ENCODE measurements at regions not wholly inside any gene's neighbourhood (a gene's known extent, or its start where the extent isn't known, plus 50 kb on each side); places are given as distances from the start of the nearest gene placed in this dataset.

DNA sequence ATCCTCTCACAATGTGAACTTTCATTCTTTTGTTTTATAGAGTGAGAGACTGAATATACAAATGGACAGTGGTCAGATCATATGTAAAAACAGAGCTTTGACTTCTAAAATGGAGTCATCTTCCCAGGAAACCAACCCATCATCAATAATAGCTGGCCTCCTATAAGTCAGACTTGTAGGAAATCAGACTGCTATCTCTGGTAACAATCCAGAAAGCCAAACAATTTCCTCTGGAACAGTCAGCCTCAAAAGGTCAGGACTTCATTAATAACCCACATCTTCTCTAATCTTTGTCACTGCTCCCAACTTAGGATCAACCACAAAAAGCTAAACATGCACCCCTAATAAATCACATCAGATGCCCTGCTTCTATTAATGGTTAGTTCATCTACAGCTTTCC lies 227.9 kb upstream of the G2E3 start:
- no peak for DNase-seq (ENCODE audit: low read depth)
- TF ChIP-seq, protein P1, sequence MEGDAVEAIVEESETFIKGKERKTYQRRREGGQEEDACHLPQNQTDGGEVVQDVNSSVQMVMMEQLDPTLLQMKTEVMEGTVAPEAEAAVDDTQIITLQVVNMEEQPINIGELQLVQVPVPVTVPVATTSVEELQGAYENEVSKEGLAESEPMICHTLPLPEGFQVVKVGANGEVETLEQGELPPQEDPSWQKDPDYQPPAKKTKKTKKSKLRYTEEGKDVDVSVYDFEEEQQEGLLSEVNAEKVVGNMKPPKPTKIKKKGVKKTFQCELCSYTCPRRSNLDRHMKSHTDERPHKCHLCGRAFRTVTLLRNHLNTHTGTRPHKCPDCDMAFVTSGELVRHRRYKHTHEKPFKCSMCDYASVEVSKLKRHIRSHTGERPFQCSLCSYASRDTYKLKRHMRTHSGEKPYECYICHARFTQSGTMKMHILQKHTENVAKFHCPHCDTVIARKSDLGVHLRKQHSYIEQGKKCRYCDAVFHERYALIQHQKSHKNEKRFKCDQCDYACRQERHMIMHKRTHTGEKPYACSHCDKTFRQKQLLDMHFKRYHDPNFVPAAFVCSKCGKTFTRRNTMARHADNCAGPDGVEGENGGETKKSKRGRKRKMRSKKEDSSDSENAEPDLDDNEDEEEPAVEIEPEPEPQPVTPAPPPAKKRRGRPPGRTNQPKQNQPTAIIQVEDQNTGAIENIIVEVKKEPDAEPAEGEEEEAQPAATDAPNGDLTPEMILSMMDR (conservative IDR thresholded peaks at IDR 0.05; ENCODE audit: low read length): no peak
- no peak overlapping the region for H3K4me3 ChIP-seq (ENCODE audit: low read length)

DNA sequence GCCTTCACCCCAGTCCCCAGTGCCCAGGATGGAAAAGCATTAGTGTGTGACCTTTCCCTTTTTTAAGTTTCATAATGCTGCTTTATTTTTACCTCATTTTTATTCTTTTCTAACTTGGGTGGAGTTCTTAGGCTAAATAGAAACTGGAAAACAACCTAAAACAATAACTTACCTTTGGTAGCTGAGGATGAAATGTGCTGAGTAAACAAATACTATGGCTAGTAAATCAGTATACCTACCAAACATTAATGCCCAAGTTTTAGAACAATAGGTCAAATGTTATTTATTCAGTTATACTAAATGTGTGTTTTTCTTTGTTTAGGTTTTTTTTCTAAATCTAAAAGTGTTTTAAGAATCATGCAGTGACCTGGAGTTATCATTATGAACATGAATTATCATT lies 226.6 kb upstream of the G2E3 start:
- no peak overlapping the region for H3K4me3 ChIP-seq (ENCODE audit: low read length)
- no peak for DNase-seq (ENCODE audit: low read depth)
- TF ChIP-seq, protein P1 (conservative IDR thresholded peaks at IDR 0.05; ENCODE audit: low read length): no peak

DNA sequence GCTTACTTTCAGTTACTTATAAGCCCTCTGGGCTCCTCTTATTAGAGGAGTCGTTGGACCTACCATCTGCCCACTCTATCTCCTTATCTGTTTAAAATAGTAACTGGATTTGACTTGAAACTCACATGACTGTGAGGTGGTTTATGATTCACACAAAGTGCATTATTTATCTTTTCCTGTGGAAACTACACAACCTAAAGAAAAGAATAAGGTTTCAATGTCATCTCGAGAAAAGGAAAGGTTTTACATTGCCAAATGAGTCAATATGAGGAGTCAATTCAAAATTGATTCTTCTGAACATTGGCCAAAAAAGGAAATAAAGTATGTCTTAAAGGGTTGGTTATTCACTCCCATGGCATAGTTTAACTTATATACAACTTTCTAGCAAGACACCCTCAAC lies 225.0 kb upstream of the G2E3 start:
- no peak overlapping the region for H3K4me3 ChIP-seq (ENCODE audit: low read length)
- DNase-seq (ENCODE audit: low read depth): no peak
- TF ChIP-seq, protein P1 (conservative IDR thresholded peaks at IDR 0.05; ENCODE audit: low read length): no peak

DNA sequence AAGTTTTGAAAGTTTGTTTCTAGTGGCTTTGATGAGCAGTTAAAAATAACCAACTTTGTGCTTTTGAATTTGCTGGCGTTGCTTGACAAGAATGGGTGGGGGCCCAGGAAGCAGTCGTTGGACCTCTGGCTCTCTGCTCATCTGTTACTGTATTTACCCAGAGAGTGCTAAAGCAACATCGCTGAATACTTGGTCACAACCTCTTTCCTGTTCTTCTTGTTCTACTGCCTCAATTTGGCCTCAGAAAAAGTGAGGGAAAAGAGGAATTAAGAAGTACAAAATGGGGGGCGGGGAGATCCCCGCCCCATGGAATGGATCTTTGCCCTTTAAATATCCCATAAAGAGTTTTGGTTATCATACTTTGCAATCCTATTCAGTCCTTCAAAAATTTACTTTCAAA lies 221.5 kb upstream of the G2E3 start:
- no peak for DNase-seq (ENCODE audit: low read depth)
- TF ChIP-seq, protein P1 (conservative IDR thresholded peaks at IDR 0.05; ENCODE audit: low read length): no peak
- H3K4me3 ChIP-seq (ENCODE audit: low read length): no peak overlapping the region

DNA sequence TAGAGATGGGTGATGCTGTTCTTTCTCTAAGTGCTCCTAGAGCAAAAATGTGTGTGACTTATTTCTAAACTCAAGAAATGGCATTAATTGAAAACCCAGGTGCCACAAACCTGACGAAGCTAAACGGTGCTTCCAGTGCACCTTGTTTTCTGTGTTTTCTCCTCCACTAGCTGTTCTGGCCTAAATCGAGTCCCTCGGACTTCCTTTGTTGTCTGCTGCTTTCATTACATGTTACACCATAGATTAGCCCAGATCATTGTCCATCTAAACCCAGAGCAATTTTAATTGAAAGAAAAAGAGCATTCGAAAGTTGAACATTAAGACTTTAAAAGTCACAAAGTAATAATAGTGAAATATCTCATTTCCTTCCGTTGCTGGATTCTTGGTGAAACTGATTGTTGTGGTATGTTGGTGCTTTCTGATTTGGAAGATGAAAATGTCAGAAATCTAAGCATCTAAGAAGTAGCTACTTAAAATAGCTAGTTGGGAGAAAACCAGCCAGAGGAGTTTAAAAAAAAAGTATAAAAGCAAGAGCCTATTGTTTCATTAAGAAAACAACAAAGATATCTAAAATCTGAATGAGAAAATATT lies 219.6 kb upstream of the G2E3 start:
- TF ChIP-seq, protein P1 (conservative IDR thresholded peaks at IDR 0.05; ENCODE audit: low read length): no peak
- H3K4me3 ChIP-seq (ENCODE audit: low read length): no peak overlapping the region

DNA sequence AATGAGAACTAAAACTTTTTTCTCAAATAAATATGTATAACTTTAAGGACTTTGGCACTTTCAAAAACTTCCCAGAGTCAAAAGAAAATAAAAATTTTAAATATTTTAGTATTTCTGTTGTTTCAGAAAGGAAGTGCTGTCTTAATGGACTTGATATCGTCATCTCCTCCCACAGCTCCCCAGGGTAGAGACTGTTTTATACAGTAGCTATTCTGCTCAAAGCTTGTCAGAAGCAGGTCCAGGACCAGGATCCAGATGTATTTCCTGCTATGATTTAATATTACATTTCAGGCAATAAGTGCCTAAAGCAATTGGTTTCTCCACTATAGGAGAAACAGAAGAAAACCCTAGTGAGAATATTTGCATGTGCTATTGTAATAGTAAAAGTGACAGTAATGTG lies 218.5 kb upstream of the G2E3 start:
- TF ChIP-seq, protein P1 (conservative IDR thresholded peaks at IDR 0.05; ENCODE audit: low read length): no peak

More for the DNA sequence above, 219.6 kb upstream of the G2E3 start:
- no peak for DNase-seq (ENCODE audit: low read depth)

DNA sequence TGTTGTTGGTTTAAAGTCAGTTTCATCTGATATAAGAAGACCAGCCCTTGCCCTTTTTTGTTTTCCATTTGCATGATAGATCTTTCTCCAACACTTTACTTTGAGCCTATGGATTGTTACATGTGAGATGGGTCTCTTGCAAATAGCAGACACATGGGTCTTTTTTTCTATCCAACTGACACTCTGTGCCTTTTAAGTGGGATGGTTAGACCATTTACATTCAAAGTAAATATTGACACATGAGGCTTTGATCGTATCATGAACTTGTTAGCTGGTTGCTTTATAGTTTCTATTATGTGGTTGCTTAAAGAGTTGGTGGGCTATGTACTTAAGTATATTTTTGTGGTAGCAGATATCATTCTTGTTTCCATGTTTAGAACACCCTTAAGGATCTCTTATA lies 213.4 kb upstream of the G2E3 start:
- DNase-seq (ENCODE audit: low read depth): no peak
- no peak overlapping the region for H3K4me3 ChIP-seq (ENCODE audit: low read length)
- TF ChIP-seq, protein P1 (conservative IDR thresholded peaks at IDR 0.05; ENCODE audit: low read length): no peak

More for the DNA sequence above, 218.5 kb upstream of the G2E3 start:
- H3K4me3 ChIP-seq (ENCODE audit: low read length): no peak overlapping the region
- DNase-seq (ENCODE audit: low read depth): no peak
